ENCODE measurements at regions not wholly inside any gene's neighbourhood (a gene's known extent, or its start where the extent isn't known, plus 50 kb on each side); places are given as distances from the start of the nearest gene placed in this dataset.

DNA sequence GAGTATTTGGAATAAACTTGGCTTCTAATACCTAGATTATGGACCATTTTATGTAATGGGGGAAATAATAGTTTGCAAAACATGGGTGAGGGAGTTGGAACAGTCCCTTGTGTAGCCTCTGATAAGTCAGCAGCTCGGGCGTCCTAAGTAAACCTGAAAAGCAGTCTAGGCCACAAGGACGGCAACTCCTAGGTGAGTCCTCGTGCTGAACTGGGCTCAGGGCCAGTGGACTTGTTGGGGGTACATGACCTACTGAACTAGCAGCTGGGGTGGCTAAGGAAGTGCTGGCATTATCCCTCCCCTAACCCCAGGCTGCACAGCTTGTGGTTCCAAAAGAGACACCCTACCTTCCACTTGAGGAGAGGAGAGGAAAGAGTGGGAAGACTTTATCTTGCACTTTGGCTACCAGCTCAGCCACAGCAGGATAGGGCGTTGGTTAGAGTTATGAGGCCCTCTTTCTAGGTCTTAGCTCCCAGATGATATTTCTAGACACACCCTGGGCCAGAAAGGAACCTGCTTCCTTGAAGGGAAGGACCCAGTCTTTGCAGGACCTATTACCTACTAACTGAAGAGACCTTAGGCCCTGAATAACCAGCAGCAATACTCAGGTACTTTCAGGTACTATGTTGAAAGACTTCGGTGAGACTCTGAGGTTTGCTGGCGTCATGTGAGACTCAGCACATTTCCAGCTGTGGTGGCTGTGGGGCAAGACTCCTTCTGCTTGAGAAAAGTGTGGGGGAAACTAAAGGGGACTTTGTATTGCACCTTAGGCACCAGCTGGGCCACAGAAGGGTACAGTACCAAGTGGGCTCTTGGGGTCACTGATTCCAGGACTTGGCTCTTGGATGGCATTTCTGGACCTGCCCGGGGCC lies 71.0 kb downstream of the AQP4 start:
- TF ChIP-seq, protein P1, sequence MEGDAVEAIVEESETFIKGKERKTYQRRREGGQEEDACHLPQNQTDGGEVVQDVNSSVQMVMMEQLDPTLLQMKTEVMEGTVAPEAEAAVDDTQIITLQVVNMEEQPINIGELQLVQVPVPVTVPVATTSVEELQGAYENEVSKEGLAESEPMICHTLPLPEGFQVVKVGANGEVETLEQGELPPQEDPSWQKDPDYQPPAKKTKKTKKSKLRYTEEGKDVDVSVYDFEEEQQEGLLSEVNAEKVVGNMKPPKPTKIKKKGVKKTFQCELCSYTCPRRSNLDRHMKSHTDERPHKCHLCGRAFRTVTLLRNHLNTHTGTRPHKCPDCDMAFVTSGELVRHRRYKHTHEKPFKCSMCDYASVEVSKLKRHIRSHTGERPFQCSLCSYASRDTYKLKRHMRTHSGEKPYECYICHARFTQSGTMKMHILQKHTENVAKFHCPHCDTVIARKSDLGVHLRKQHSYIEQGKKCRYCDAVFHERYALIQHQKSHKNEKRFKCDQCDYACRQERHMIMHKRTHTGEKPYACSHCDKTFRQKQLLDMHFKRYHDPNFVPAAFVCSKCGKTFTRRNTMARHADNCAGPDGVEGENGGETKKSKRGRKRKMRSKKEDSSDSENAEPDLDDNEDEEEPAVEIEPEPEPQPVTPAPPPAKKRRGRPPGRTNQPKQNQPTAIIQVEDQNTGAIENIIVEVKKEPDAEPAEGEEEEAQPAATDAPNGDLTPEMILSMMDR (IDR thresholded peaks at IDR 0.05; ENCODE audit: partially characterized antibody, unreplicated experiment) = no peak
- H3K9me3 Mint-ChIP-seq (ENCODE audit: unreplicated experiment) = no peaks in the 10 kb centered on the region
- DNase-seq = no peak
- H3K4me1 Mint-ChIP-seq (ENCODE audit: low read depth, unreplicated experiment) = peaks cover 3% of the 10 kb centered on the region
- no peak overlapping the region for H3K4me3 Mint-ChIP-seq (ENCODE audit: unreplicated experiment)
- no peaks in the 10 kb centered on the region for H3K27me3 Mint-ChIP-seq (ENCODE audit: unreplicated experiment)
- no peak overlapping the region for H3K27ac Mint-ChIP-seq (ENCODE audit: unreplicated experiment)
- H3K36me3 Mint-ChIP-seq (ENCODE audit: unreplicated experiment) = no peaks in the 10 kb centered on the region

DNA sequence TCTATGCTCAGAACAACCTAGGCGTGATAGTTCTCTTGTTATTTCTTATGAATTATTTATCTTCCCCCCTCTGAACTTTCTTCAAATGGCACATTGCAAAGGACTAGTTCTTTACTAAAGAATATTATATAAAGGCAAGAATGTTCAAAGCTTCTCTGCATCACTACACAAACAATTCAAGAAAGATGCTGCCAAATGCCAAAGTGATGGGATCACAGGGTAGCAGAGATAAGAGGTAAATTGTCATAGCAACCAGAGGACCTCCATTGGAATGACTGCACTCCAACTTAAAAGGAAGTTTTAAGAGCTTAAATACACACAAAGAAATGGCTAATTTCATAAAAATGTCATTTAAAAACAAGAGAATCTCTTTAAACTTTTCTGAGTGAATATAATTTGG lies 72.8 kb downstream of the AQP4 start:
- no peak for DNase-seq
- Mint-ChIP-seq H3K4me1 (ENCODE audit: low read depth, unreplicated experiment) (peaks cover 7% of the 10 kb centered on the region), H3K36me3 (ENCODE audit: unreplicated experiment) (no peaks in the 10 kb centered on the region), H3K9me3 (ENCODE audit: unreplicated experiment) (no peaks in the 10 kb centered on the region), H3K27ac (ENCODE audit: unreplicated experiment) (no peak overlapping the region), H3K4me3 (ENCODE audit: unreplicated experiment) (no peak overlapping the region), H3K27me3 (ENCODE audit: unreplicated experiment) (peaks cover 2% of the 10 kb centered on the region)
- TF ChIP-seq, protein P1 (IDR thresholded peaks at IDR 0.05; ENCODE audit: partially characterized antibody, unreplicated experiment) = no peak

DNA sequence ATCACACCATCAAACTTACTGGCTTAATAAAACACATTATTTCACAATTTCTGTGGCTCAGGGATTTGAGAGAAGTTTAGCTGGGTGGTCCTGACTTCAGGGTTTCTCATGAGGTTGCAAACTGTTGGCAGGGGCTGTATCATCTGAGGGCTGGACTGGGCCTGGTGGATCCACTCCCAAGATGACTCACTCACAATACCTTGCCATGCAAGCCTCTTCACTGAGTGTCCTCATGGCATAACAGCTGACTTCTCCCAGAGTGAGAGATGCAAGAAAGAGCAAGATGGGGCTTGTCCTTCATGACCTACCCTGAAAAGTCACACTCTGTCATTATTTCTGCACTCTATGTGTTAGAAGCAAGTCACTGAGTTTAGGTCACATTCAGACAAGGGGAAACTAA lies 73.8 kb downstream of the AQP4 start:
- TF ChIP-seq, protein P1 (IDR thresholded peaks at IDR 0.05; ENCODE audit: partially characterized antibody, unreplicated experiment) = no peak
- Mint-ChIP-seq H3K9me3 (ENCODE audit: unreplicated experiment) (no peaks in the 10 kb centered on the region), H3K27me3 (ENCODE audit: unreplicated experiment) (peaks cover 2% of the 10 kb centered on the region), H3K4me1 (ENCODE audit: low read depth, unreplicated experiment) (peaks cover 7% of the 10 kb centered on the region), H3K36me3 (ENCODE audit: unreplicated experiment) (no peaks in the 10 kb centered on the region), H3K27ac (ENCODE audit: unreplicated experiment) (no peak overlapping the region), H3K4me3 (ENCODE audit: unreplicated experiment) (no peak overlapping the region)
- no peak for DNase-seq

DNA sequence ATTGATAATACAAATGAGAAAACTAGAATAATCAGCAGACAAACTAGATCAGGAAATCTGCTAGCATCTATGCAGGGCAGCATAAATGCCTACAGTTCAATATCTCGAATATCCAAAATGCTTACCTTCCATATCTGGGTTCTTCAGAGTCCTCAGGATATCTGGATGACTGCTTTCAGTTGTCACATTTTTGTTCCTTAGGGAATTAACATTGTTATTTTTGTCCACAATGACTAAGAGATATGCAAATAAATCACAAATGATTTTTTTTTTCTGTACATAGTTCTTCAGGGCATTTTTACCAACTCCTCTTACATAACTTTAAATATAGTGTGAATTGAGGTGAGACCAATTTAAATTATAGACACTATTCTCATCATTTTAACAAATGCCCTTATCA lies 80.9 kb downstream of the AQP4 start:
- no peak overlapping the region for H3K27ac Mint-ChIP-seq (ENCODE audit: unreplicated experiment)
- H3K27me3 Mint-ChIP-seq (ENCODE audit: unreplicated experiment) = peaks cover 4% of the 10 kb centered on the region
- TF ChIP-seq, protein P1 (IDR thresholded peaks at IDR 0.05; ENCODE audit: partially characterized antibody, unreplicated experiment) = no peak
- H3K36me3 Mint-ChIP-seq (ENCODE audit: unreplicated experiment) = no peaks in the 10 kb centered on the region
- H3K4me3 Mint-ChIP-seq (ENCODE audit: unreplicated experiment) = no peak overlapping the region
- no peaks in the 10 kb centered on the region for H3K9me3 Mint-ChIP-seq (ENCODE audit: unreplicated experiment)
- peaks cover 22% of the 10 kb centered on the region for H3K4me1 Mint-ChIP-seq (ENCODE audit: low read depth, unreplicated experiment)
- DNase-seq = no peak

DNA sequence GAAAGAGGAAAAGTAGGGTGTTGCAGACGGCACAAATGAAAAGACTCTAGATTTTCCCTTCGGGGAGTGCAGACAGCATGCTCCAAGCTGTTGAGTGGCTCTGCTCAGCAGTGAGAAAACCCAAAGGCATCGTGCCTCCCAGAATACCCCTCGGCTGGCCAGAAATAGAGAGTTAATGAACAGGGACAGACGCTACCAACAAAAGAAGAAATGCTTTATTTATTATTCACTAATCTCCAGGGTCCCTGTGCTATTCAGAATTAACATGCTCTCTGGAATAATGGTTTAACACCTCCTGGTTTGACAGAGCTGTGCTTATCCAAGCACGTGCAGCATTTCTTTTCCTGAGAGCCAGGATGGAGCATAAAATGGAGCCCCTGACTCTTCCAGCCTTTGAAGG lies 82.3 kb downstream of the AQP4 start:
- Mint-ChIP-seq H3K27me3 (ENCODE audit: unreplicated experiment) (peaks cover 4% of the 10 kb centered on the region), H3K27ac (ENCODE audit: unreplicated experiment) (peak overlapping the region; percentile 77), H3K4me1 (ENCODE audit: low read depth, unreplicated experiment) (peaks cover 16% of the 10 kb centered on the region), H3K9me3 (ENCODE audit: unreplicated experiment) (no peaks in the 10 kb centered on the region), H3K36me3 (ENCODE audit: unreplicated experiment) (no peaks in the 10 kb centered on the region), H3K4me3 (ENCODE audit: unreplicated experiment) (peak overlapping the region; percentile 22)
- DNase-seq = peak; percentile 48
- TF ChIP-seq, protein P1 (IDR thresholded peaks at IDR 0.05; ENCODE audit: partially characterized antibody, unreplicated experiment) = no peak

All from glutamatergic neuron (in vitro differentiated cells).